Fibroblast of lung (primary cell): ENCODE measurements at regions not wholly inside any gene's neighbourhood (a gene's known extent, or its start where the extent isn't known, plus 50 kb on each side); places are given as distances from the start of the nearest gene placed in this dataset.

Experiments used
- DNase-seq, 2 donors: peaks; one replicate each; pipeline versions ENCODE4 v3.0.0 to v3.0.0-alpha.2; 2010; ENCODE audit warnings: low read depth in 2 of 2
- H2AFZ ChIP-seq: 2 replicates; pipeline ENCODE4 v1.5.1; 2012; ENCODE audit warnings: low read length, control low read depth, inconsistent platforms
- H3K27ac ChIP-seq: 2 replicates; pipeline ENCODE4 v1.5.1; 2011; ENCODE audit warnings: low read length, control low read depth; ENCODE audit not compliant: insufficient read depth
- H3K27me3 ChIP-seq: 2 replicates; pipeline ENCODE4 v1.5.1; 2011; ENCODE audit warnings: mild to moderate bottlenecking, low read length; ENCODE audit not compliant: control insufficient read depth, insufficient read depth
- H3K36me3 ChIP-seq: 2 replicates; pipeline ENCODE4 v1.5.1; 2011; ENCODE audit warnings: low read length; ENCODE audit not compliant: control insufficient read depth, insufficient read depth
- H3K4me1 ChIP-seq: 2 replicates; pipeline ENCODE4 v1.5.1; 2011; ENCODE audit warnings: low read length; ENCODE audit not compliant: control insufficient read depth, insufficient read depth; ENCODE audit errors: extremely low read depth
- H3K4me2 ChIP-seq: 2 replicates; pipeline ENCODE4 v1.5.1; 2011; ENCODE audit warnings: low read length, control low read depth; ENCODE audit not compliant: insufficient read depth; ENCODE audit errors: extremely low read depth
- H3K4me3 ChIP-seq, 4 experiments: fragments of 200-600 bp in 1 of 4; sonication (generic) in 1 of 4; replicated peaks in 1 of 4; 2 replicates each; pipeline ENCODE4 v1.5.1; 2011 to 2016; ENCODE audit warnings: low read length in 4 of 4, low read depth in 3 of 4, mild to moderate bottlenecking in 3 of 4, control low read depth in 2 of 4, inconsistent platforms in 1 of 4, mixed read lengths in 1 of 4; ENCODE audit not compliant: insufficient read depth in 1 of 4; ENCODE audit errors: control extremely low read depth in 1 of 4
- H3K79me2 ChIP-seq: 2 replicates; pipeline ENCODE4 v1.5.1; 2012; ENCODE audit warnings: mild to moderate bottlenecking, low read length, inconsistent platforms; ENCODE audit not compliant: control insufficient read depth, insufficient read depth
- H3K9ac ChIP-seq: 2 replicates; pipeline ENCODE4 v1.5.1; 2011; ENCODE audit warnings: mild to moderate bottlenecking, low read length, control low read depth; ENCODE audit not compliant: insufficient read depth
- H3K9me3 ChIP-seq: 2 replicates; pipeline ENCODE4 v1.5.1; 2012; ENCODE audit warnings: low read depth, low read length; ENCODE audit not compliant: control insufficient read depth, insufficient read depth
- H4K20me1 ChIP-seq: 2 replicates; pipeline ENCODE4 v1.5.1; 2011; ENCODE audit warnings: low read length; ENCODE audit not compliant: control insufficient read depth, insufficient read depth; ENCODE audit errors: extremely low read depth
- CTCF ChIP-seq, 2 donors: IDR thresholded peaks in 1 of 2; conservative IDR thresholded peaks in 1 of 2; 1 replicate in 1 of 2; 2 replicates in 1 of 2; pipeline ENCODE4 v1.5.1; 2011 to 2012; ENCODE audit warnings: low read length in 2 of 2, control low read depth in 1 of 2, inconsistent platforms in 1 of 2, low read depth in 1 of 2, mild to moderate bottlenecking in 1 of 2
- EZH2 ChIP-seq: IDR thresholded peaks from 2 replicates; pipeline ENCODE4 v1.5.1; 2012; ENCODE audit warnings: low read length, control low read depth, mild to moderate bottlenecking; ENCODE audit errors: missing control alignments

GRCh38 chr5:3698412-3698811 is 102.8 kb downstream of the IRX1 start:
- no peaks in the 10 kb centered on the region for H3K79me2 ChIP-seq
- no peak overlapping the region for H3K27ac ChIP-seq
- no peak overlapping the region for H3K9ac ChIP-seq
- no peak overlapping the region for H3K4me2 ChIP-seq
- H4K20me1 ChIP-seq = no peaks in the 10 kb centered on the region
- no peak overlapping the region for H2AFZ ChIP-seq
- no peak overlapping the region for H3K4me3 ChIP-seq
- H3K36me3 ChIP-seq = no peaks in the 10 kb centered on the region
- DNase-seq = no peak
- no peak for TF ChIP-seq EZH2
- no peak for TF ChIP-seq CTCF (conservative IDR thresholded peaks at IDR 0.05 in 1 of 2, IDR thresholded peaks at IDR 0.05 in 1 of 2; ENCODE audit: low read depth in 1 of 2, low read length in 2 of 2)
- H3K27me3 ChIP-seq = no peaks in the 10 kb centered on the region
- H3K9me3 ChIP-seq = no peaks in the 10 kb centered on the region
- no peaks in the 10 kb centered on the region for H3K4me1 ChIP-seq

GRCh38 chr5:3701694-3702093 is 106.1 kb downstream of the IRX1 start:
- Histone ChIP-seq H3K4me1 (no peaks in the 10 kb centered on the region), H2AFZ (no peak overlapping the region), H4K20me1 (no peaks in the 10 kb centered on the region), H3K36me3 (no peaks in the 10 kb centered on the region), H3K9ac (no peak overlapping the region), H3K9me3 (no peaks in the 10 kb centered on the region), H3K27me3 (no peaks in the 10 kb centered on the region), H3K4me2 (no peak overlapping the region), H3K4me3 (no peak overlapping the region), H3K27ac (no peak overlapping the region), H3K79me2 (no peaks in the 10 kb centered on the region)
- no peak for TF ChIP-seq CTCF (conservative IDR thresholded peaks at IDR 0.05 in 1 of 2, IDR thresholded peaks at IDR 0.05 in 1 of 2; ENCODE audit: low read depth in 1 of 2, low read length in 2 of 2)
- TF ChIP-seq EZH2 = no peak
- no peak for DNase-seq

- Histone ChIP-seq H3K9ac (no peak overlapping the region), H3K27me3 (no peaks in the 10 kb centered on the region), H3K27ac (no peak overlapping the region), H3K9me3 (no peaks in the 10 kb centered on the region), H4K20me1 (no peaks in the 10 kb centered on the region), H3K4me3 (no peak overlapping the region), H3K36me3 (no peaks in the 10 kb centered on the region), H3K4me2 (no peak overlapping the region), H3K79me2 (no peaks in the 10 kb centered on the region), H3K4me1 (no peaks in the 10 kb centered on the region), H2AFZ (no peak overlapping the region)
- no peak for DNase-seq
- no peak for TF ChIP-seq EZH2
- TF ChIP-seq CTCF (conservative IDR thresholded peaks at IDR 0.05 in 1 of 2, IDR thresholded peaks at IDR 0.05 in 1 of 2; ENCODE audit: low read depth in 1 of 2, low read length in 2 of 2) = no peak
Observed at GRCh38 chr5:3704661-3705060, 109.0 kb downstream of the IRX1 start.
